ENCODE measurements at regions not wholly inside any gene's neighbourhood (a gene's known extent, or its start where the extent isn't known, plus 50 kb on each side); places are given as distances from the start of the nearest gene placed in this dataset.

GRCh38 chr7:85512790-85513189 lies 325.9 kb upstream of the SEMA3D start:
- ATAC-seq (ENCODE audit: low read depth in 2 of 2) = no peak
- no peaks in the 10 kb centered on the region for H3K36me3 Mint-ChIP-seq
- H3K4me3 Mint-ChIP-seq = no peak overlapping the region
- DNase-seq = no peak
- Histone ChIP-seq H3K27me3 (ENCODE audit: control insufficient read depth, insufficient read depth, low read length) (no peaks in the 10 kb centered on the region), H3K9me3 (ENCODE audit: control insufficient read depth in 2 of 2, low read length in 2 of 2) (no peaks in the 10 kb centered on the region), H3K4me3 (ENCODE audit: low read depth, low read length) (no peak overlapping the region), H3K27ac (ENCODE audit: insufficient read depth, low read length, poor library complexity, severe bottlenecking) (no peak overlapping the region), H3K4me1 (ENCODE audit: control insufficient read depth, insufficient read depth, low read length, poor library complexity, severe bottlenecking) (no peaks in the 10 kb centered on the region), H3K36me3 (ENCODE audit: control insufficient read depth, insufficient read depth, low read length) (no peaks in the 10 kb centered on the region)
- H3K4me1 Mint-ChIP-seq = no peaks in the 10 kb centered on the region
- H3K9me3 Mint-ChIP-seq = peaks cover 0 to 28% (median 7%) of the 10 kb centered on the region in 7 donors
- H3K27ac Mint-ChIP-seq = no peak overlapping the region
- no peaks in the 10 kb centered on the region for H3K27me3 Mint-ChIP-seq

- H3K36me3 Mint-ChIP-seq = no peaks in the 10 kb centered on the region
- H3K4me3 Mint-ChIP-seq = no peak overlapping the region
- no peak overlapping the region for H3K27ac Mint-ChIP-seq
- H3K27me3 Mint-ChIP-seq = no peaks in the 10 kb centered on the region
- Histone ChIP-seq H3K4me1 (ENCODE audit: control insufficient read depth, insufficient read depth, low read length, poor library complexity, severe bottlenecking) (no peaks in the 10 kb centered on the region), H3K27ac (ENCODE audit: insufficient read depth, low read length, poor library complexity, severe bottlenecking) (no peak overlapping the region), H3K36me3 (ENCODE audit: control insufficient read depth, insufficient read depth, low read length) (no peaks in the 10 kb centered on the region), H3K27me3 (ENCODE audit: control insufficient read depth, insufficient read depth, low read length) (no peaks in the 10 kb centered on the region), H3K9me3 (ENCODE audit: control insufficient read depth in 2 of 2, low read length in 2 of 2) (no peaks in the 10 kb centered on the region), H3K4me3 (ENCODE audit: low read depth, low read length) (no peak overlapping the region)
- ATAC-seq (ENCODE audit: low read depth in 2 of 2) = no peak
- no peaks in the 10 kb centered on the region for H3K4me1 Mint-ChIP-seq
- no peak for DNase-seq
- peaks cover 0 to 19% (median 6%) of the 10 kb centered on the region in 7 donors for H3K9me3 Mint-ChIP-seq
These were observed 323.4 kb upstream of the SEMA3D start for GRCh38 chr7:85510287-85510686.

- Mint-ChIP-seq H3K4me1 (no peaks in the 10 kb centered on the region), H3K9me3 (peaks cover 0 to 14% (median 5%) of the 10 kb centered on the region in 7 donors), H3K4me3 (no peak overlapping the region), H3K27ac (no peak overlapping the region), H3K27me3 (no peaks in the 10 kb centered on the region), H3K36me3 (no peaks in the 10 kb centered on the region)
- DNase-seq (no peak), ATAC-seq (ENCODE audit: low read depth in 2 of 2) (no peak)
- H3K4me3 ChIP-seq (ENCODE audit: low read depth, low read length) = no peak overlapping the region
- H3K27me3 ChIP-seq (ENCODE audit: control insufficient read depth, insufficient read depth, low read length) = no peaks in the 10 kb centered on the region
- no peaks in the 10 kb centered on the region for H3K36me3 ChIP-seq (ENCODE audit: control insufficient read depth, insufficient read depth, low read length)
- no peaks in the 10 kb centered on the region for H3K9me3 ChIP-seq (ENCODE audit: control insufficient read depth in 2 of 2, low read length in 2 of 2)
- H3K27ac ChIP-seq (ENCODE audit: insufficient read depth, low read length, poor library complexity, severe bottlenecking) = no peak overlapping the region
- no peaks in the 10 kb centered on the region for H3K4me1 ChIP-seq (ENCODE audit: control insufficient read depth, insufficient read depth, low read length, poor library complexity, severe bottlenecking)
These were observed 322.6 kb upstream of the SEMA3D start for GRCh38 chr7:85509476-85509875.

- Mint-ChIP-seq H3K36me3 (no peaks in the 10 kb centered on the region), H3K4me1 (no peaks in the 10 kb centered on the region), H3K9me3 (peaks cover 0 to 17% (median 2%) of the 10 kb centered on the region in 7 donors), H3K27me3 (no peaks in the 10 kb centered on the region), H3K4me3 (no peak overlapping the region), H3K27ac (no peak overlapping the region)
- Histone ChIP-seq H3K27me3 (ENCODE audit: control insufficient read depth, insufficient read depth, low read length) (no peaks in the 10 kb centered on the region), H3K9me3 (ENCODE audit: control insufficient read depth in 2 of 2, low read length in 2 of 2) (no peaks in the 10 kb centered on the region), H3K4me1 (ENCODE audit: control insufficient read depth, insufficient read depth, low read length, poor library complexity, severe bottlenecking) (no peaks in the 10 kb centered on the region), H3K27ac (ENCODE audit: insufficient read depth, low read length, poor library complexity, severe bottlenecking) (no peak overlapping the region), H3K4me3 (ENCODE audit: low read depth, low read length) (no peak overlapping the region), H3K36me3 (ENCODE audit: control insufficient read depth, insufficient read depth, low read length) (no peaks in the 10 kb centered on the region)
- DNase-seq (no peak), ATAC-seq (ENCODE audit: low read depth in 2 of 2) (no peak)
These were observed 322.0 kb upstream of the SEMA3D start for GRCh38 chr7:85508642-85509410.

GRCh38 chr7:85498031-85498430 lies 311.2 kb upstream of the SEMA3D start:
- H3K36me3 Mint-ChIP-seq = no peaks in the 10 kb centered on the region
- H3K4me3 Mint-ChIP-seq = no peak overlapping the region
- DNase-seq = no peak
- H3K9me3 Mint-ChIP-seq = peaks cover 0 to 10% (median 8%) of the 10 kb centered on the region in 7 donors
- no peaks in the 10 kb centered on the region for H3K27me3 Mint-ChIP-seq
- H3K4me3 ChIP-seq (ENCODE audit: low read depth, low read length) = no peak overlapping the region
- no peaks in the 10 kb centered on the region for H3K4me1 ChIP-seq (ENCODE audit: control insufficient read depth, insufficient read depth, low read length, poor library complexity, severe bottlenecking)
- no peak overlapping the region for H3K27ac Mint-ChIP-seq
- H3K27ac ChIP-seq (ENCODE audit: insufficient read depth, low read length, poor library complexity, severe bottlenecking) = no peak overlapping the region
- no peaks in the 10 kb centered on the region for H3K27me3 ChIP-seq (ENCODE audit: control insufficient read depth, insufficient read depth, low read length)
- H3K9me3 ChIP-seq (ENCODE audit: control insufficient read depth in 2 of 2, low read length in 2 of 2) = peaks cover 5 to 15% of the 10 kb centered on the region in 2 experiments
- no peaks in the 10 kb centered on the region for H3K36me3 ChIP-seq (ENCODE audit: control insufficient read depth, insufficient read depth, low read length)
- H3K4me1 Mint-ChIP-seq = no peaks in the 10 kb centered on the region
- ATAC-seq (ENCODE audit: low read depth in 2 of 2) = no peak

GRCh38 chr7:85489498-85489897 lies 302.6 kb upstream of the SEMA3D start:
- DNase-seq (no peak), ATAC-seq (ENCODE audit: low read depth in 2 of 2) (no peak)
- Mint-ChIP-seq H3K27ac (no peak overlapping the region), H3K4me1 (no peaks in the 10 kb centered on the region), H3K36me3 (no peaks in the 10 kb centered on the region), H3K9me3 (peaks cover 0 to 9% (median 4%) of the 10 kb centered on the region in 7 donors), H3K4me3 (no peak overlapping the region), H3K27me3 (no peaks in the 10 kb centered on the region)
- Histone ChIP-seq H3K4me3 (ENCODE audit: low read depth, low read length) (no peak overlapping the region), H3K27ac (ENCODE audit: insufficient read depth, low read length, poor library complexity, severe bottlenecking) (no peak overlapping the region), H3K27me3 (ENCODE audit: control insufficient read depth, insufficient read depth, low read length) (no peaks in the 10 kb centered on the region), H3K9me3 (ENCODE audit: control insufficient read depth in 2 of 2, low read length in 2 of 2) (no peaks in the 10 kb centered on the region), H3K4me1 (ENCODE audit: control insufficient read depth, insufficient read depth, low read length, poor library complexity, severe bottlenecking) (no peaks in the 10 kb centered on the region), H3K36me3 (ENCODE audit: control insufficient read depth, insufficient read depth, low read length) (no peaks in the 10 kb centered on the region)

GRCh38 chr7:85488406-85488805 lies 301.6 kb upstream of the SEMA3D start:
- H3K36me3 Mint-ChIP-seq = no peaks in the 10 kb centered on the region
- no peaks in the 10 kb centered on the region for H3K4me1 ChIP-seq (ENCODE audit: control insufficient read depth, insufficient read depth, low read length, poor library complexity, severe bottlenecking)
- H3K27ac ChIP-seq (ENCODE audit: insufficient read depth, low read length, poor library complexity, severe bottlenecking) = no peak overlapping the region
- H3K4me3 Mint-ChIP-seq = no peak overlapping the region
- H3K9me3 ChIP-seq (ENCODE audit: control insufficient read depth in 2 of 2, low read length in 2 of 2) = no peaks in the 10 kb centered on the region
- H3K4me3 ChIP-seq (ENCODE audit: low read depth, low read length) = no peak overlapping the region
- no peak overlapping the region for H3K27ac Mint-ChIP-seq
- H3K27me3 Mint-ChIP-seq = no peaks in the 10 kb centered on the region
- H3K9me3 Mint-ChIP-seq = peaks cover 0 to 6% (median 3%) of the 10 kb centered on the region in 7 donors
- no peak for DNase-seq
- no peak for ATAC-seq (ENCODE audit: low read depth in 2 of 2)
- H3K36me3 ChIP-seq (ENCODE audit: control insufficient read depth, insufficient read depth, low read length) = no peaks in the 10 kb centered on the region
- H3K27me3 ChIP-seq (ENCODE audit: control insufficient read depth, insufficient read depth, low read length) = no peaks in the 10 kb centered on the region
- no peaks in the 10 kb centered on the region for H3K4me1 Mint-ChIP-seq

- H3K27me3 Mint-ChIP-seq = no peaks in the 10 kb centered on the region
- no peak overlapping the region for H3K27ac Mint-ChIP-seq
- Histone ChIP-seq H3K36me3 (ENCODE audit: control insufficient read depth, insufficient read depth, low read length) (no peaks in the 10 kb centered on the region), H3K4me1 (ENCODE audit: control insufficient read depth, insufficient read depth, low read length, poor library complexity, severe bottlenecking) (no peaks in the 10 kb centered on the region), H3K27me3 (ENCODE audit: control insufficient read depth, insufficient read depth, low read length) (no peaks in the 10 kb centered on the region), H3K27ac (ENCODE audit: insufficient read depth, low read length, poor library complexity, severe bottlenecking) (no peak overlapping the region), H3K9me3 (ENCODE audit: control insufficient read depth in 2 of 2, low read length in 2 of 2) (peaks cover 0 to 4% of the 10 kb centered on the region in 2 experiments), H3K4me3 (ENCODE audit: low read depth, low read length) (no peak overlapping the region)
- no peaks in the 10 kb centered on the region for H3K4me1 Mint-ChIP-seq
- H3K4me3 Mint-ChIP-seq = no peak overlapping the region
- no peaks in the 10 kb centered on the region for H3K36me3 Mint-ChIP-seq
- no peak for ATAC-seq (ENCODE audit: low read depth in 2 of 2)
- peaks cover 0 to 10% (median 3%) of the 10 kb centered on the region in 7 donors for H3K9me3 Mint-ChIP-seq
- no peak for DNase-seq
These were observed 296.3 kb upstream of the SEMA3D start for GRCh38 chr7:85483177-85483576.

Measured in CD4-positive, CD25-positive, alpha-beta regulatory T cell (primary cell).